ENCODE measurements at regions not wholly inside any gene's neighbourhood (a gene's known extent, or its start where the extent isn't known, plus 50 kb on each side); places are given as distances from the start of the nearest gene placed in this dataset.

GRCh38 chr6:122890250-122890649 is 101.2 kb downstream of the SMPDL3A start:
- TF ChIP-seq CTCF (IDR thresholded peaks at IDR 0.05), result no peak
- no peak for TF ChIP-seq POLR2A (IDR thresholded peaks at IDR 0.05)

Measured in breast epithelium (tissue), 3 donors.